ENCODE measurements at regions not wholly inside any gene's neighbourhood (a gene's known extent, or its start where the extent isn't known, plus 50 kb on each side); places are given as distances from the start of the nearest gene placed in this dataset.

GRCh38 chr2:107364361-107364950 is 462.2 kb upstream of the RGPD4 start:
- no peaks in the 10 kb centered on the region for H3K27me3 ChIP-seq
- no peak overlapping the region for H3K4me3 ChIP-seq
- H3K9me3 ChIP-seq (replicated peaks in 1 of 11), result no peaks in the 10 kb centered on the region
- no peak for TF ChIP-seq Cebpa-rat (IDR thresholded peaks at IDR 0.05)
- no peak overlapping the region for H3K9ac ChIP-seq
- no peaks in the 10 kb centered on the region for H4K20me1 ChIP-seq
- no peak overlapping the region for H3K27ac ChIP-seq
- no peak overlapping the region for H3K4me2 ChIP-seq
- peaks cover 0 to 15% (median 0%) of the 10 kb centered on the region in 10 experiments; a peak in 6 of 20 replicates for H3K4me1 ChIP-seq
- no peaks in the 10 kb centered on the region for H3K36me3 ChIP-seq

DNA sequence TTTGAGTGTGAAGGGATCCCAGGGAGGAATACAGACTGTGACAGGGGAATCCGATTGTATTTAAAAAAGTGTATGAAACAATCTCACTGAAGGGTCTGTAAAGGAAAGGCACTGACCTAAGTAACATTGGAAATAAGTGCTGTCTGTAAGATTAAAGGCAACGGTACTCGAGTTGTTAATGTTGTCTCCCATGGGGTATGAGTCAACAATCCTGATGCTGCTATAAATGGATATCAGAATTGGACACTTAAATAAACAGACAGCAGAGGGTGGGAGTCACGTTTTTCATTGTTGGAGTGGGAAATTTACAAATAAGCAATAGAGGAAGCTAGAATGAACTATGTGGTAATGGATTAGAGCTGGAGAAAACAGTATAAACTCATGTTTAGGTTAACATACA is 452.4 kb upstream of the RGPD4 start:
- Histone ChIP-seq H4K20me1 (no peaks in the 10 kb centered on the region), H3K36me3 (no peaks in the 10 kb centered on the region), H3K9me3 (replicated peaks in 1 of 11) (peaks cover 0 to 13% (median 3%) of the 10 kb centered on the region in 11 experiments; a peak in 5 of 22 replicates), H3K4me3 (no peak overlapping the region), H3K27ac (no peak overlapping the region), H3K27me3 (no peaks in the 10 kb centered on the region), H3K4me1 (no peaks in the 10 kb centered on the region), H3K9ac (no peak overlapping the region), H3K4me2 (no peak overlapping the region)
- TF ChIP-seq Cebpa-rat (IDR thresholded peaks at IDR 0.05), result no peak

GRCh38 chr2:107376909-107377308 is 449.8 kb upstream of the RGPD4 start:
- H3K4me3 ChIP-seq, result no peak overlapping the region
- no peaks in the 10 kb centered on the region for H3K27me3 ChIP-seq
- H3K4me2 ChIP-seq, result no peak overlapping the region
- H3K4me1 ChIP-seq, result no peaks in the 10 kb centered on the region
- H3K36me3 ChIP-seq, result no peaks in the 10 kb centered on the region
- H4K20me1 ChIP-seq, result no peaks in the 10 kb centered on the region
- TF ChIP-seq Cebpa-rat (IDR thresholded peaks at IDR 0.05), result no peak
- H3K27ac ChIP-seq, result no peak overlapping the region
- peaks cover 0 to 12% (median 8%) of the 10 kb centered on the region in 11 experiments; a peak in 15 of 22 replicates for H3K9me3 ChIP-seq (replicated peaks in 1 of 11)
- no peak overlapping the region for H3K9ac ChIP-seq

- Histone ChIP-seq H3K4me1 (no peaks in the 10 kb centered on the region), H3K9me3 (replicated peaks in 1 of 11) (peaks cover 0 to 12% (median 8%) of the 10 kb centered on the region in 11 experiments; a peak in 15 of 22 replicates), H3K4me3 (no peak overlapping the region), H3K4me2 (no peak overlapping the region), H3K27me3 (no peaks in the 10 kb centered on the region), H3K9ac (no peak overlapping the region), H4K20me1 (no peaks in the 10 kb centered on the region), H3K36me3 (no peaks in the 10 kb centered on the region), H3K27ac (no peak overlapping the region)
- no peak for TF ChIP-seq Cebpa-rat (IDR thresholded peaks at IDR 0.05)
Measured at GRCh38 chr2:107380912-107381311, 445.8 kb upstream of the RGPD4 start.

DNA sequence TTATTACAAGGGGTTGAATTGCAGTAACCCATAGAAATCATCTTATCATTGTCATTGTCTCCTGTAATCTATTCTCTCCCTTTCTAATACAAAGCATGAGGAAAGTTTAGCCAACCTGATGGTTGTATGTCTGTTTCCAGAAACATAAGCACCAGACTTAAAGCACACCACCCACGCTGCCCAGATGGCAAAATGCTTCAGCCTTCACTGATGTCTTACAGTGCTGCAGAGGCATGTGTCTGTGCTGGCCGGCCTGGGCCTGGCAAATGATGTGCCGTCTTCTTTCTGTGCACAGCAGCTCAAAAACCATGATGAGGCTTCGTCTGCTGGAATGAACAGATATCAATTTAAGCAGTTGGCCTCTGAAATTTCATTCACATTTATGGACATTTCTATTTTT is 443.0 kb upstream of the RGPD4 start:
- Histone ChIP-seq H3K27me3 (no peaks in the 10 kb centered on the region), H4K20me1 (no peaks in the 10 kb centered on the region), H3K4me1 (no peaks in the 10 kb centered on the region), H3K9me3 (replicated peaks in 1 of 11) (peaks cover 0 to 10% (median 8%) of the 10 kb centered on the region in 11 experiments; a peak in 14 of 22 replicates), H3K4me2 (no peak overlapping the region), H3K9ac (no peak overlapping the region), H3K27ac (no peak overlapping the region), H3K36me3 (no peaks in the 10 kb centered on the region), H3K4me3 (no peak overlapping the region)
- no peak for TF ChIP-seq Cebpa-rat (IDR thresholded peaks at IDR 0.05)

- no peaks in the 10 kb centered on the region for H3K27me3 ChIP-seq
- no peaks in the 10 kb centered on the region for H4K20me1 ChIP-seq
- peaks cover 0 to 10% (median 8%) of the 10 kb centered on the region in 11 experiments; a peak in 14 of 22 replicates for H3K9me3 ChIP-seq (replicated peaks in 1 of 11)
- no peak overlapping the region for H3K4me2 ChIP-seq
- no peak overlapping the region for H3K4me3 ChIP-seq
- no peak for TF ChIP-seq Cebpa-rat (IDR thresholded peaks at IDR 0.05)
- H3K4me1 ChIP-seq, result no peaks in the 10 kb centered on the region
- no peak overlapping the region for H3K9ac ChIP-seq
- no peaks in the 10 kb centered on the region for H3K36me3 ChIP-seq
- H3K27ac ChIP-seq, result no peak overlapping the region
Measured at GRCh38 chr2:107384422-107384821, 442.3 kb upstream of the RGPD4 start.

GRCh38 chr2:107385921-107386320 is 440.8 kb upstream of the RGPD4 start:
- TF ChIP-seq Cebpa-rat (IDR thresholded peaks at IDR 0.05), result no peak
- Histone ChIP-seq H3K4me1 (no peaks in the 10 kb centered on the region), H3K9ac (no peak overlapping the region), H3K27me3 (no peaks in the 10 kb centered on the region), H3K4me2 (no peak overlapping the region), H3K27ac (no peak overlapping the region), H3K9me3 (replicated peaks in 1 of 11) (peaks cover 0 to 3% (median 2%) of the 10 kb centered on the region in 11 experiments; a peak in 12 of 22 replicates), H4K20me1 (no peaks in the 10 kb centered on the region), H3K4me3 (no peak overlapping the region), H3K36me3 (no peaks in the 10 kb centered on the region)

DNA sequence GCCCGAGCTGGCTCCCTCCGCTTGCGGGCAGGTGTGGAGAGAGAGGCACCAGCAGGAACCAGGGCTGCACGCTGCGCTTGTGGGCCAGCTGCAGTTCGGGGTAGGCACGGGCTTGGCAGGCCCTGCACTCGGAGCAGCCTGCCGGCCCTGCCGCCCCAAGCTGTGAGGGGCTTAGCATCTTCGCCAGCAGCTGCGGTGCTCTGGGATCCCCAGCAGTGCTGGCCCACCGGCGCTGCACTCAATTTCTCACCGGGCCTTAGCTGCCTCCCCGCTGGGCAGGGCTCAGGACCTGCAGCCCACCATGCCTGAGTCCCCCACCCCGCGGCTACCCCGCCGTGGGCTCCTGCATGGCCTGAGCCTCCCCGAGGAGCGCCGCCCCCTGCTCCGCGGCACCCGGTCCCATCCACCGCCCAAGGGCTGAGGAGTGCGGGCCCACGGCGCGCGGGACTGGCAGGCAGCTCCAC is 434.4 kb upstream of the RGPD4 start:
- no peak for TF ChIP-seq Cebpa-rat (IDR thresholded peaks at IDR 0.05)
- Histone ChIP-seq H3K4me1 (no peaks in the 10 kb centered on the region), H3K9ac (no peak overlapping the region), H3K4me2 (no peak overlapping the region), H4K20me1 (no peaks in the 10 kb centered on the region), H3K27ac (no peak overlapping the region), H3K9me3 (replicated peaks in 1 of 11) (peaks cover 0 to 15% (median 8%) of the 10 kb centered on the region in 11 experiments; a peak in 10 of 22 replicates), H3K27me3 (no peaks in the 10 kb centered on the region), H3K36me3 (no peaks in the 10 kb centered on the region), H3K4me3 (no peak overlapping the region)

DNA sequence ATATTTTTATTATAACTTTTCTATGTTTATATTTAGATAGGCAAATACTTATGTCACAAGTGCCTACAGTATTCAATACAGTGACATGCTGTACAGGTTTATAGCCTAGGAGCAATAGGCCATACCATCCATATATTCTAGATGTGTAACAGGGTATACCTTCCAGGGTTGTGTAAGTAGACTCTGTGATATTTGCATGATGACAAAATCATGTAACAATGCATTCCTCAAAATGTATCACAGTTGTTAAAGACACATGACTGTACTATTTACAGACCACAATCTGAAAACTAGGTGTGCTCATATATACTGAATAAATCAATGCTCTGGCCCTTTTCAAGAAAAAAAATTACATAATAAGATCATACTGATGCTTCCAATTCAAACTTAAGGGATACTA is 433.2 kb upstream of the RGPD4 start:
- Histone ChIP-seq H3K9ac (no peak overlapping the region), H3K4me2 (no peak overlapping the region), H3K27ac (no peak overlapping the region), H3K4me3 (no peak overlapping the region), H3K9me3 (replicated peaks in 1 of 11) (peaks cover 0 to 15% (median 8%) of the 10 kb centered on the region in 11 experiments; a peak in 10 of 22 replicates), H3K27me3 (no peaks in the 10 kb centered on the region), H4K20me1 (no peaks in the 10 kb centered on the region), H3K36me3 (no peaks in the 10 kb centered on the region), H3K4me1 (no peaks in the 10 kb centered on the region)
- TF ChIP-seq Cebpa-rat (IDR thresholded peaks at IDR 0.05), result no peak

- no peak for TF ChIP-seq Cebpa-rat (IDR thresholded peaks at IDR 0.05)
- Histone ChIP-seq H4K20me1 (no peaks in the 10 kb centered on the region), H3K27ac (no peak overlapping the region), H3K4me3 (no peak overlapping the region), H3K9me3 (replicated peaks in 1 of 11) (no peaks in the 10 kb centered on the region), H3K27me3 (no peaks in the 10 kb centered on the region), H3K4me1 (peaks cover 5 to 11% (median 7%) of the 10 kb centered on the region in 10 experiments; a peak in 15 of 20 replicates), H3K4me2 (no peak overlapping the region), H3K36me3 (no peaks in the 10 kb centered on the region), H3K9ac (no peak overlapping the region)
Measured at GRCh38 chr2:107398683-107399082, 428.0 kb upstream of the RGPD4 start.

All from BLaER1 treated with 17β-estradiol and CSF1 and Interleukin-3, amounts not matched to agents 10 nM and 100 nM (cell line).